ENCODE measurements at regions not wholly inside any gene's neighbourhood (a gene's known extent, or its start where the extent isn't known, plus 50 kb on each side); places are given as distances from the start of the nearest gene placed in this dataset.

- no peak for DNase-seq (ENCODE audit: low read depth)
- TF ChIP-seq, protein P1, sequence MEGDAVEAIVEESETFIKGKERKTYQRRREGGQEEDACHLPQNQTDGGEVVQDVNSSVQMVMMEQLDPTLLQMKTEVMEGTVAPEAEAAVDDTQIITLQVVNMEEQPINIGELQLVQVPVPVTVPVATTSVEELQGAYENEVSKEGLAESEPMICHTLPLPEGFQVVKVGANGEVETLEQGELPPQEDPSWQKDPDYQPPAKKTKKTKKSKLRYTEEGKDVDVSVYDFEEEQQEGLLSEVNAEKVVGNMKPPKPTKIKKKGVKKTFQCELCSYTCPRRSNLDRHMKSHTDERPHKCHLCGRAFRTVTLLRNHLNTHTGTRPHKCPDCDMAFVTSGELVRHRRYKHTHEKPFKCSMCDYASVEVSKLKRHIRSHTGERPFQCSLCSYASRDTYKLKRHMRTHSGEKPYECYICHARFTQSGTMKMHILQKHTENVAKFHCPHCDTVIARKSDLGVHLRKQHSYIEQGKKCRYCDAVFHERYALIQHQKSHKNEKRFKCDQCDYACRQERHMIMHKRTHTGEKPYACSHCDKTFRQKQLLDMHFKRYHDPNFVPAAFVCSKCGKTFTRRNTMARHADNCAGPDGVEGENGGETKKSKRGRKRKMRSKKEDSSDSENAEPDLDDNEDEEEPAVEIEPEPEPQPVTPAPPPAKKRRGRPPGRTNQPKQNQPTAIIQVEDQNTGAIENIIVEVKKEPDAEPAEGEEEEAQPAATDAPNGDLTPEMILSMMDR (conservative IDR thresholded peaks at IDR 0.05; ENCODE audit: control insufficient read depth, insufficient read depth, low read depth, low read length): no peak
- H3K4me3 ChIP-seq (ENCODE audit: control insufficient read depth, low read depth, low read length): no peak overlapping the region
These were observed 100.0 kb upstream of the CXCR4 start for GRCh38 chr2:136217996-136218395.

GRCh38 chr2:136215908-136216472 lies 98.0 kb upstream of the CXCR4 start:
- no peak for DNase-seq (ENCODE audit: low read depth)
- TF ChIP-seq, protein P1 (conservative IDR thresholded peaks at IDR 0.05; ENCODE audit: control insufficient read depth, insufficient read depth, low read depth, low read length): no peak
- no peak overlapping the region for H3K4me3 ChIP-seq (ENCODE audit: control insufficient read depth, low read depth, low read length)

DNA sequence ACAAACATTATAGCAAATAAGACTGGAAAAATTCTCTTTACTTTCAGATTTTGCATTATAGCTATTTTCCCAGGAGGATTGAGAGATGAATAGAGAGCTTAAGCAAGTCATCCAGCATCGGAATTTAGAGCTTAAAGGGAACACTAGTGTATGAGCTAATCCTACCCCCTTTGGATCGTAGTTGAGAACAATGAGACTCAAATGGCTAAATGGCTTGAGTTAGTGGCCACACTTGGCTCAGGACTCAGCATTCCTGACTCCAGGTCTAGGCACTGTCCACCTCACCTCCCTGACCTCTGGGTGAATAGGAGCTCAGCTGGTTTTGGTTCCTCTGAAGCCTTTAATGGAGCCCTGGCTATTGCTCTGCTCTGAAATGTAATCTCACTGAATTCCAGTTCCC lies 97.5 kb upstream of the CXCR4 start:
- no peak overlapping the region for H3K4me3 ChIP-seq (ENCODE audit: control insufficient read depth, low read depth, low read length)
- TF ChIP-seq, protein P1 (conservative IDR thresholded peaks at IDR 0.05; ENCODE audit: control insufficient read depth, insufficient read depth, low read depth, low read length): no peak
- DNase-seq (ENCODE audit: low read depth): no peak

GRCh38 chr2:136214307-136215200 lies 96.6 kb upstream of the CXCR4 start:
- H3K4me3 ChIP-seq (ENCODE audit: control insufficient read depth, low read depth, low read length): no peak overlapping the region
- no peak for DNase-seq (ENCODE audit: low read depth)
- TF ChIP-seq, protein P1 (conservative IDR thresholded peaks at IDR 0.05; ENCODE audit: control insufficient read depth, insufficient read depth, low read depth, low read length): no peak

DNA sequence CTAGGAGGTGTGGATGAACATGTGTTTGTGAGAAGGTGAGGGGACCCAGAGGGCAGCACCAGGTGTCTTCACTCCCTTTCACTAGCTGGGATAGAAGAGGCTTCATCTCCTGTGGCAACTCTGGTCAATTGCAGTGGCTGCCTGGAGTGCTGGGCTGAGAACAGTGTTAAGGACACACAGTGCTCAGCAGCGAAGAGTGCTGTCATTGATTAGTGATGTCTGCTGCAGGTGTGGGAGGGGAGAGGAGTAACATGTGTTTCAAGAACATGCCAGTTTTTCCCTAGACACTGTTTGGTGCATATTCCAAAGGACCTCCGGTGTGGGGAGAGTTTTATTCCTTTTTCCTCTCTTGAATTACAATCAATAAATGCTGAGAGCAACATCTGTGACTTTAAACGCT lies 95.9 kb upstream of the CXCR4 start:
- TF ChIP-seq, protein P1 (conservative IDR thresholded peaks at IDR 0.05; ENCODE audit: control insufficient read depth, insufficient read depth, low read depth, low read length): no peak
- DNase-seq (ENCODE audit: low read depth): no peak
- no peak overlapping the region for H3K4me3 ChIP-seq (ENCODE audit: control insufficient read depth, low read depth, low read length)

DNA sequence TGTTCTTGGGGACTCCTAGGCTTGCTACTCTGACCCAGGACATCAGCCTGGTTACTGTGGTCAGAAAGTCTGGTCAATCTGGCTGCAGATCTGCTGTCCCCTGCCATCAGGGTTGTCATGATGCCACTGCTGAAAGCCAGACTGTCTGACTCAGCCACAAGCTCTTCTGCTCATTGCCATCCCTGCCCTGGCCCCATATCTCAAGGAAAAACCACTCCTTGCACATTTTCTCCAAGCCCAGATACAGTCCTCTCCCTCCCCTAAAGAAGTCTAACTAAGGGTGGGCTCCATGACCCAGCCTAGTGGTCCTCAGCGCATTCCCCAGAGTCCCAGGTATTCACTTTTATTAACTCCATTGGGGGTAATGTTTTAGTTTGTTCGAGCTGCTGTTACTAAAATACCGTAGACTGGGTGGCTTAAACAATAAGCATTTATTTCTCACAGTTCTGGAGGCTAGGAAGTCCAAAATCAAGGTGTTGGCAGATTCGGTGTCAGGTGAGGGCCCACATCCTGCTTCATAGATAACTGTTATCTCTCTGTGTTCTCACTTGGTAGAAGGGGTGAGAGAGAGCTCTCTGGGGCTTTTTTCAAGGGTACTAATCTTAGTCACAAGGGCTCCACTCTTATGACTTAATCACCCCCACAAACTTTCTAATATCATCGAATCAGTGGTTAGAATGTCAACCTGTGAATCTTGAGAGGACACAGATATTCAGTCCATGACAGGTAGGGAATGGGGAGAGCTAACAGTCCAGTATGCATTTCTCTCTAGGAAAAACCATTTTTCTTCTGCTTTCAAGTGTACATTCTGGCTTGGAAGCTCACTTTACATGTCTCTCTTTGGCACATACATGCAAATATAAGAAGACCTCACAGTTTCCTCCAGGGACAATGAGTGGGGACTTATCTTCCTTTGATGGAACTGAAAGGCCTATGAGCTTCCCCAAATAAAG lies 94.8 kb upstream of the CXCR4 start:
- DNase-seq (ENCODE audit: low read depth): no peak
- H3K4me3 ChIP-seq (ENCODE audit: control insufficient read depth, low read depth, low read length): no peak overlapping the region
- TF ChIP-seq, protein P1 (conservative IDR thresholded peaks at IDR 0.05; ENCODE audit: control insufficient read depth, insufficient read depth, low read depth, low read length): no peak

Data from fibroblast of mammary gland (primary cell).